OCI-LY3 (cell line): ENCODE measurements at regions not wholly inside any gene's neighbourhood (a gene's known extent, or its start where the extent isn't known, plus 50 kb on each side); places are given as distances from the start of the nearest gene placed in this dataset.
"Not testable (repeated sequence)": the region's sequence is repeated elsewhere in the genome, so short reads cannot be mapped to it uniquely, and the experiment has no call there.

ENCODE experiments used
- H2AFZ ChIP-seq: fragments of 200-600, 300-600 bp; shearing (Covaris generic); 2 replicates; pipeline ENCODE4 v1.6.0; 2014; ENCODE audit warnings: antibody characterized with exemption, low read depth, low read length
- H3K27ac ChIP-seq: fragments of 200-600, 300-600 bp; sonication (generic); 2 replicates; pipeline ENCODE4 v1.5.1; 2014; ENCODE audit warnings: mild to moderate bottlenecking, low read length, moderate library complexity, mixed read lengths
- H3K27me3 ChIP-seq: fragments of 200-600, 300-600 bp; sonication (generic); 2 replicates; pipeline ENCODE4 v1.6.1; 2014; ENCODE audit warnings: low read depth, low read length, mixed read lengths
- H3K36me3 ChIP-seq: fragments of 200-600, 300-600 bp; sonication (generic); replicated peaks from 2 replicates; pipeline ENCODE3; 2014; ENCODE audit warnings: low read depth, low read length, mixed read lengths
- H3K4me1 ChIP-seq: fragments of 300-600, 200-600 bp; sonication (generic); 2 replicates; pipeline ENCODE4 v1.6.1; 2014; ENCODE audit warnings: low read length, mixed read lengths
- H3K4me2 ChIP-seq: fragments of 200-600, 300-600 bp; sonication (generic); 2 replicates; pipeline ENCODE4 v1.6.1; 2014; ENCODE audit warnings: low read length, mixed read lengths
- H3K4me3 ChIP-seq: fragments of 300-600, 200-600 bp; sonication (generic); 2 replicates; pipeline ENCODE4 v1.5.1; 2014; ENCODE audit warnings: antibody characterized with exemption, mild to moderate bottlenecking, low read length, moderate library complexity
- H3K79me2 ChIP-seq: fragments of 300-600, 200-600 bp; shearing (Covaris generic); 2 replicates; pipeline ENCODE4 v1.6.1; 2014; ENCODE audit warnings: mild to moderate bottlenecking, low read length, mixed read lengths
- H3K9ac ChIP-seq: fragments of 300-600, 200-600 bp; shearing (Covaris generic); 2 replicates; pipeline ENCODE4 v1.6.0; 2014; ENCODE audit warnings: mild to moderate bottlenecking, low read length, moderate library complexity
- H3K9me3 ChIP-seq: fragments of 200-600, 300-600 bp; shearing (Covaris generic); 2 replicates; pipeline ENCODE4 v1.6.1; 2014; ENCODE audit warnings: low read length, mixed read lengths; ENCODE audit not compliant: insufficient read depth
- H4K20me1 ChIP-seq: fragments of 200-600, 300-600 bp; sonication (generic); 2 replicates; pipeline ENCODE4 v1.6.1; 2016; ENCODE audit warnings: low read length, mixed read lengths; ENCODE audit not compliant: insufficient read depth
- CTCF ChIP-seq: fragments of 200-600, 300-600 bp; sonication (generic); IDR thresholded peaks from 2 replicates; pipeline ENCODE4 v1.5.1; 2014; ENCODE audit warnings: antibody characterized with exemption, low read length, low read depth
- EZH2phosphoT487 ChIP-seq: fragments of 200-600 bp; shearing (Covaris generic); IDR thresholded peaks from 2 replicates; pipeline ENCODE4 v1.6.1; 2018; ENCODE audit warnings: antibody characterized with exemption, mixed run types, low read depth

GRCh38 chr20:53866794-53867740, 203.3 kb downstream of the BCAS1 start:
- H4K20me1 ChIP-seq: no peaks in the 10 kb centered on the region
- H3K9me3 ChIP-seq: no peaks in the 10 kb centered on the region
- no peaks in the 10 kb centered on the region for H3K36me3 ChIP-seq
- H3K4me3 ChIP-seq: peak overlapping the region; percentile 27
- H2AFZ ChIP-seq: peak overlapping the region; percentile 93
- TF ChIP-seq CTCF (no peak), EZH2phosphoT487 (no peak)
- H3K4me1 ChIP-seq: peaks cover 42% of the 10 kb centered on the region
- no peaks in the 10 kb centered on the region for H3K79me2 ChIP-seq
- peak overlapping the region; percentile 39 for H3K9ac ChIP-seq
- peak overlapping the region; percentile 47 for H3K27ac ChIP-seq
- H3K27me3 ChIP-seq: no peaks in the 10 kb centered on the region
- peak overlapping the region; percentile 52 for H3K4me2 ChIP-seq

GRCh38 chr20:53865901-53866793, 204.2 kb downstream of the BCAS1 start:
- H3K9ac ChIP-seq: peak overlapping the region; percentile 39; the same call in 1 of the 2 replicates

GRCh38 chr20:53864765-53865683, 205.4 kb downstream of the BCAS1 start:
- Histone ChIP-seq H2AFZ (peak overlapping the region; percentile 49; the same call in 1 of the 2 replicates), H3K4me1 (peaks cover 37% of the 10 kb centered on the region), H3K4me2 (peak overlapping the region; percentile 52)
- not testable (repeated sequence) for H4K20me1 ChIP-seq, H3K27ac ChIP-seq, H3K9ac ChIP-seq, H3K27me3 ChIP-seq, H3K9me3 ChIP-seq, H3K79me2 ChIP-seq, H3K36me3 ChIP-seq, H3K4me3 ChIP-seq

More at GRCh38 chr20:53865901-53866793, 204.2 kb downstream of the BCAS1 start:
- Histone ChIP-seq H4K20me1 (no peaks in the 10 kb centered on the region), H2AFZ (peak overlapping the region; percentile 93), H3K4me2 (peak overlapping the region; percentile 52), H3K9me3 (no peaks in the 10 kb centered on the region), H3K27ac (peak overlapping the region; percentile 47), H3K4me1 (peaks cover 37% of the 10 kb centered on the region), H3K27me3 (no peaks in the 10 kb centered on the region), H3K36me3 (no peaks in the 10 kb centered on the region), H3K4me3 (peak overlapping the region; percentile 27), H3K79me2 (no peaks in the 10 kb centered on the region)
- no peak for TF ChIP-seq EZH2phosphoT487
- TF ChIP-seq CTCF: no peak

- not testable (repeated sequence) for H3K4me2 ChIP-seq
These were observed 206.3 kb downstream of the BCAS1 start for GRCh38 chr20:53863923-53864641.

GRCh38 chr20:53863535-53863922, 206.9 kb downstream of the BCAS1 start:
- not testable (repeated sequence) for H3K9ac ChIP-seq, H2AFZ ChIP-seq, H3K4me3 ChIP-seq, H3K27me3 ChIP-seq, H3K36me3 ChIP-seq, H3K27ac ChIP-seq, H3K79me2 ChIP-seq, H3K9me3 ChIP-seq, H3K4me2 ChIP-seq, H4K20me1 ChIP-seq
- peaks cover 31% of the 10 kb centered on the region for H3K4me1 ChIP-seq

More at GRCh38 chr20:53863923-53864641, 206.3 kb downstream of the BCAS1 start:
- not testable (repeated sequence) for H3K9me3 ChIP-seq, H3K9ac ChIP-seq, H2AFZ ChIP-seq, H4K20me1 ChIP-seq, H3K36me3 ChIP-seq, H3K4me3 ChIP-seq, H3K27ac ChIP-seq, H3K27me3 ChIP-seq, H3K79me2 ChIP-seq
- H3K4me1 ChIP-seq: peaks cover 31% of the 10 kb centered on the region

GRCh38 chr20:53863039-53863438, 207.4 kb downstream of the BCAS1 start:
- peaks cover 30% of the 10 kb centered on the region for H3K4me1 ChIP-seq
- H3K9ac ChIP-seq, H3K9me3 ChIP-seq, H2AFZ ChIP-seq, H3K27ac ChIP-seq, H3K36me3 ChIP-seq, H3K4me2 ChIP-seq, H3K79me2 ChIP-seq, H4K20me1 ChIP-seq, H3K4me3 ChIP-seq, H3K27me3 ChIP-seq: not testable (repeated sequence)
